NCI-H460 (cell line): ENCODE measurements at regions not wholly inside any gene's neighbourhood (a gene's known extent, or its start where the extent isn't known, plus 50 kb on each side); places are given as distances from the start of the nearest gene placed in this dataset.
A peak's percentile ranks its signal among the peaks of the same experiment; 100 is the strongest.

Source experiments
- DNase-seq: peaks from one replicate; pipeline ENCODE4 v3.0.0-alpha.2; 2016; ENCODE audit warnings: low read depth; ENCODE audit errors: extremely low read depth
- small RNA-seq, 2 experiments: library from RNA; depleted of rRNA; stranded (forward); fragments of <200 nt; gene quantifications; one replicate each; pipeline ENCODE3, GENCODE V24; 2014

GRCh38 chr3:63193647-63194046 is 84.5 kb upstream of the SYNPR start:
- peak; percentile 6 for DNase-seq

GRCh38 chr3:63199606-63200005 is 78.5 kb upstream of the SYNPR start:
- DNase-seq = no peak

DNA sequence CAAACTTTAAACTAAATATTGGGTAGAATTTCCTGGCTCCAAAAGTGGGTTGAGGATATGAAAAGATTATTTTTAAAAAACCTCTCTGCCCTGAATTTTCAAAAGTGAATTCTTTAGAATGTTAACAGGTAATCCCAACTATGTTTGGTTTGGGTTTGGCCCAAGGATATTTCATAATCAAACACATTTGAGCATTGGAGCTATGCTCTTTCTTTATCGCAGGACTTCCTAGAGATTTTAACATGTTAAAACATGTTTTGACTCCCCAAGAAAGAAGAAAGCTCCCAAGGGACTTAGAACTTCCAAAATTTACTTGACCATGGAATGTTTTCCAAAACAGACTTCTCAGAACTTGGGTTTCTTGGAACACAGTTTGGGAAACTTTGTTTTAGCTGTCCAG is 75.6 kb upstream of the SYNPR start:
- DNase-seq = no peak

- DNase-seq = no peak
Measured at GRCh38 chr3:63207066-63207590, 71.0 kb upstream of the SYNPR start.

DNA sequence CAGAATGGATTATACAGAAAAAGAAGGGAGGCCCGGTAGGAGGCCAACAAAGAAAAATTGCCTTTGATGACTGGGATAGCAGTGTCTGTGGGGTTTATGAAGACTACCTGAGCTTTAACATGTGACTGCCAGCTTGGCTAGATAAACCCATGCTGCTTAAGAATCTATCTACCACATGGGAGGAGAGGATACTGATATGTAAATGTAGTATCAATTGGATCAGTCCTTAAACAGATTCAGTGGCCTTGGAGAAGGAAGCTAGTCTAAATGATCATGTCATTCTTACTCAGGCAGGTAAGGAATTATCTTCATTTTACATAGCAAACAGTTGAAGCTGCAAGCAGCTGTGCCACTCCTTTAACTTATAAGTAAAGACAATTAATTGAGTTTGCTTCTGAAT is 50.0 kb upstream of the SYNPR start:
- DNase-seq = no peak

Small RNA genes lying in the stretch of these regions (small RNA-seq; reads per million reads assigned to genes)
- gene UBL5P3 = 0 reads per million in 2 experiments
